Endothelial cell (in vitro differentiated cells): ENCODE measurements at regions not wholly inside any gene's neighbourhood (a gene's known extent, or its start where the extent isn't known, plus 50 kb on each side); places are given as distances from the start of the nearest gene placed in this dataset.

Source experiments
- DNase-seq: peaks from one replicate; pipeline ENCODE4 v3.0.0; 2021; ENCODE audit warnings: low spot score
- H3K27ac Mint-ChIP-seq: one replicate; pipeline ENCODE4 v1.8.0; 2021; ENCODE audit warnings: mixed read lengths, inconsistent platforms; ENCODE audit not compliant: unreplicated experiment
- H3K27me3 Mint-ChIP-seq: one replicate; pipeline ENCODE4 v1.8.0; 2021; ENCODE audit warnings: mild to moderate bottlenecking, moderate library complexity, mixed read lengths, inconsistent platforms; ENCODE audit not compliant: unreplicated experiment
- H3K36me3 Mint-ChIP-seq: one replicate; pipeline ENCODE4 v1.8.0; 2021; ENCODE audit warnings: mild to moderate bottlenecking, low read depth, mixed read lengths, inconsistent platforms; ENCODE audit not compliant: unreplicated experiment
- H3K4me1 Mint-ChIP-seq: one replicate; pipeline ENCODE4 v1.8.0; 2021; ENCODE audit warnings: mild to moderate bottlenecking, mixed read lengths, inconsistent platforms; ENCODE audit not compliant: unreplicated experiment
- H3K4me3 Mint-ChIP-seq: one replicate; pipeline ENCODE4 v1.8.0; 2021; ENCODE audit warnings: mild to moderate bottlenecking, mixed read lengths, inconsistent platforms; ENCODE audit not compliant: unreplicated experiment
- H3K9me3 Mint-ChIP-seq: one replicate; pipeline ENCODE4 v1.8.0; 2021; ENCODE audit warnings: mixed read lengths, inconsistent platforms; ENCODE audit not compliant: unreplicated experiment
- CTCF ChIP-seq: fragments of 200-600 bp; sonication (generic); IDR thresholded peaks from one replicate; pipeline ENCODE4 v1.5.0; 2021; ENCODE audit warnings: antibody characterized with exemption; ENCODE audit not compliant: unreplicated experiment

- peaks cover 6% of the 10 kb centered on the region for H3K36me3 Mint-ChIP-seq
- H3K4me3 Mint-ChIP-seq = no peak overlapping the region
- no peak for TF ChIP-seq CTCF
- no peaks in the 10 kb centered on the region for H3K27me3 Mint-ChIP-seq
- no peak for DNase-seq
- H3K9me3 Mint-ChIP-seq = no peaks in the 10 kb centered on the region
- no peak overlapping the region for H3K27ac Mint-ChIP-seq
- H3K4me1 Mint-ChIP-seq = no peaks in the 10 kb centered on the region
These were observed 662.8 kb downstream of the TLL1 start for GRCh38 chr4:166535865-166536264.

- no peak for DNase-seq
- Mint-ChIP-seq H3K27me3 (no peaks in the 10 kb centered on the region), H3K27ac (no peak overlapping the region), H3K4me1 (no peaks in the 10 kb centered on the region), H3K36me3 (peaks cover 6% of the 10 kb centered on the region), H3K4me3 (no peak overlapping the region), H3K9me3 (no peaks in the 10 kb centered on the region)
- no peak for TF ChIP-seq CTCF
These were observed 665.5 kb downstream of the TLL1 start for GRCh38 chr4:166538491-166539005.

- H3K36me3 Mint-ChIP-seq = no peaks in the 10 kb centered on the region
- no peak overlapping the region for H3K27ac Mint-ChIP-seq
- peaks cover 2% of the 10 kb centered on the region for H3K27me3 Mint-ChIP-seq
- H3K4me1 Mint-ChIP-seq = no peaks in the 10 kb centered on the region
- no peak for TF ChIP-seq CTCF
- H3K4me3 Mint-ChIP-seq = no peak overlapping the region
- DNase-seq = no peak
- no peaks in the 10 kb centered on the region for H3K9me3 Mint-ChIP-seq
These were observed 673.0 kb downstream of the TLL1 start for GRCh38 chr4:166546009-166546408.

- Mint-ChIP-seq H3K9me3 (no peaks in the 10 kb centered on the region), H3K27ac (no peak overlapping the region), H3K36me3 (no peaks in the 10 kb centered on the region), H3K4me1 (no peaks in the 10 kb centered on the region), H3K4me3 (no peak overlapping the region), H3K27me3 (peaks cover 2% of the 10 kb centered on the region)
- DNase-seq = no peak
- TF ChIP-seq CTCF = no peak
These were observed 656.7 kb downstream of the SPOCK3 start for GRCh38 chr4:166577639-166578038.

GRCh38 chr4:166585491-166585890, 648.8 kb downstream of the SPOCK3 start:
- H3K4me1 Mint-ChIP-seq = no peaks in the 10 kb centered on the region
- H3K4me3 Mint-ChIP-seq = no peak overlapping the region
- DNase-seq = no peak
- H3K36me3 Mint-ChIP-seq = no peaks in the 10 kb centered on the region
- no peak overlapping the region for H3K27ac Mint-ChIP-seq
- H3K9me3 Mint-ChIP-seq = no peaks in the 10 kb centered on the region
- no peak for TF ChIP-seq CTCF
- no peaks in the 10 kb centered on the region for H3K27me3 Mint-ChIP-seq
